GM12878 (cell line): ENCODE measurements at regions not wholly inside any gene's neighbourhood (a gene's known extent, or its start where the extent isn't known, plus 50 kb on each side); places are given as distances from the start of the nearest gene placed in this dataset.

Experiments
- ATAC-seq: fragments of 200-7000 bp; cut with Tn5 transposase; 3 replicates; pipeline ENCODE4 v1.9.1; 2020; ENCODE audit warnings: mild to moderate bottlenecking, moderate library complexity
- BruUV-seq: library from RNA; stranded (reverse); fragments of 400-500 nt; replicated peaks from 2 replicates; lab custom pipeline; 2021; lab: Mats Ljungman, UMichigan
- CTCF ChIA-PET: fragments of 300-600 bp; sonication (Branson Sonifier 250); formaldehyde crosslinking; extraction: SDS; loops from one replicate; lab custom pipeline; 2021; ENCODE audit warnings: inconsistent platforms; lab: Yijun Ruan, JAX
- POLR2A ChIA-PET: fragments of 350-600 bp; formaldehyde crosslinking; extraction: SDS; loops from one replicate; lab custom pipeline; 2021; ENCODE audit warnings: inconsistent platforms; lab: Charles Lee
- RAD21 ChIA-PET: fragments of 300-600 bp; sonication (Branson Sonifier 250); formaldehyde crosslinking; loops from one replicate; lab custom pipeline; 2023; ENCODE audit warnings: antibody characterized with exemption; ENCODE audit not compliant: unreplicated experiment; lab: Charles Lee
- SMC1A ChIA-PET: fragments of 300-600 bp; sonication (Branson Sonifier 250); formaldehyde crosslinking; loops from one replicate; lab custom pipeline; 2023; ENCODE audit not compliant: unreplicated experiment, uncharacterized antibody; lab: Charles Lee
- DNase-seq: peaks from one replicate; pipeline ENCODE4 v3.0.0-alpha.2; 2011; ENCODE audit warnings: low read depth, low spot score
- FAIRE-seq: peaks from 3 replicates; lab custom pipeline; 2011; peaks lifted over from hg19 to GRCh38; lab: Jason Lieb, UNC
- H2AFZ ChIP-seq: 2 replicates; pipeline ENCODE4 v1.6.0; 2011; ENCODE audit warnings: low read depth, low read length, control low read depth; ENCODE audit not compliant: control insufficient read depth
- H3K27ac ChIP-seq: 2 replicates; pipeline ENCODE4 v1.5.1; 2011; ENCODE audit warnings: control low read depth; ENCODE audit not compliant: control insufficient read depth, insufficient read depth
- H3K27me3 ChIP-seq, 2 experiments: replicated peaks in 1 of 2; 2 replicates each; pipeline versions ENCODE4 v1.6.0 to v1.6.1; 2011; ENCODE audit warnings: low read length in 1 of 2; ENCODE audit not compliant: control insufficient read depth in 2 of 2, insufficient read depth in 2 of 2
- H3K36me3 ChIP-seq, 2 experiments: 2 replicates each; pipeline ENCODE4 v1.5.1; 2011; ENCODE audit warnings: low read length in 1 of 2; ENCODE audit not compliant: control insufficient read depth in 2 of 2, insufficient read depth in 2 of 2
- H3K4me1 ChIP-seq: 2 replicates; pipeline ENCODE4 v1.6.1; 2011; ENCODE audit warnings: mild to moderate bottlenecking, low read length, moderate library complexity, mixed read lengths; ENCODE audit not compliant: control insufficient read depth, insufficient read depth
- H3K4me2 ChIP-seq: 2 replicates; pipeline ENCODE4 v1.6.0; 2011; ENCODE audit warnings: control low read depth; ENCODE audit not compliant: control insufficient read depth, insufficient read depth
- H3K4me3 ChIP-seq: fragments of 200-600 bp; sonication (generic); 2 replicates; pipeline ENCODE4 v1.5.1; 2016
- H3K79me2 ChIP-seq: 2 replicates; pipeline ENCODE4 v1.6.0; 2011; ENCODE audit warnings: low read length; ENCODE audit not compliant: control insufficient read depth, insufficient read depth
- H3K9ac ChIP-seq: 2 replicates; pipeline ENCODE4 v1.8.0; 2011; ENCODE audit warnings: low read length, control low read depth, mixed read lengths; ENCODE audit not compliant: control insufficient read depth, insufficient read depth
- H3K9me3 ChIP-seq: replicated peaks from 3 replicates; pipeline ENCODE4 v1.5.1; 2011; ENCODE audit warnings: mild to moderate bottlenecking, low read length; ENCODE audit not compliant: control insufficient read depth, insufficient read depth
- H4K20me1 ChIP-seq: 2 replicates; pipeline ENCODE4 v1.6.0; 2011; ENCODE audit not compliant: control insufficient read depth, insufficient read depth
- ATF2 ChIP-seq: IDR thresholded peaks from 2 replicates; pipeline ENCODE4 v1.6.1; 2012; ENCODE audit warnings: low read length, inconsistent platforms
- ATF3 ChIP-seq: IDR thresholded peaks from 2 replicates; pipeline ENCODE4 v1.6.1; 2011; ENCODE audit warnings: low read depth, mild to moderate bottlenecking, low read length, moderate library complexity, borderline replicate concordance; ENCODE audit errors: extremely low read depth
- CHD2 ChIP-seq: IDR thresholded peaks from 2 replicates; pipeline ENCODE4 v1.6.1; 2011; ENCODE audit warnings: low read depth, low read length, improper control_type of control experiment, borderline replicate concordance
- CHD4 ChIP-seq: fragments of 200-600 bp; sonication (generic); IDR thresholded peaks from 2 replicates; pipeline ENCODE4 v1.6.1; 2016; ENCODE audit warnings: mild to moderate bottlenecking
- GATAD2B ChIP-seq: fragments of 450-650 bp; conservative IDR thresholded peaks from 2 replicates; pipeline ENCODE4 v1.6.1; 2017; ENCODE audit warnings: low read depth, mild to moderate bottlenecking, moderate library complexity
- IRF4 ChIP-seq: IDR thresholded peaks from 2 replicates; pipeline ENCODE4 v1.6.1; 2011; ENCODE audit warnings: low read depth, low read length
- PAX8 ChIP-seq: fragments of 450-650 bp; IDR thresholded peaks from 2 replicates; pipeline ENCODE4 v1.6.1; 2017; ENCODE audit warnings: mild to moderate bottlenecking, moderate library complexity
- RUNX3 ChIP-seq: IDR thresholded peaks from 2 replicates; pipeline ENCODE4 v1.6.1; 2012; ENCODE audit warnings: low read length, inconsistent platforms
- SUZ12 ChIP-seq: fragments of 200-600 bp; sonication (generic); IDR thresholded peaks from one replicate; pipeline ENCODE4 v1.6.1; 2018; ENCODE audit warnings: antibody characterized with exemption, mild to moderate bottlenecking; ENCODE audit not compliant: unreplicated experiment
- WGBS: methylation state at CpG from one replicate; pipeline ENCODE4 v1.1.6; 2016; ENCODE audit warnings: low lambda C conversion rate; ENCODE audit not compliant: insufficient replicate concordance, insufficient coverage; ENCODE audit errors: missing lambda C conversion rate; 5-methylcytosine and 5-hydroxymethylcytosine counted together
- in situ Hi-C: fragments of 300-500 bp; cut with MboI; formaldehyde crosslinking; loops from 9 replicates; pipeline ENCODE4 v1.14.3; 2018; ENCODE audit warnings: mixed read lengths
- intact Hi-C: fragments of 100-400 bp; cut with micrococcal nuclease; formaldehyde crosslinking; loops from one replicate; pipeline ENCODE4 v1.14.2; 2022; ENCODE audit not compliant: unreplicated experiment

- no peaks in the 10 kb centered on the region for H3K4me1 ChIP-seq
- no peak for FAIRE-seq
- H3K79me2 ChIP-seq, result no peaks in the 10 kb centered on the region
- H3K4me2 ChIP-seq, result no peak overlapping the region
- BruUV-seq, result no TSS peak
- no peak for DNase-seq
- no peak overlapping the region for H3K4me3 ChIP-seq
- 18% methylated on average over 5 of the region's 5 CpGs for WGBS
- no peaks in the 10 kb centered on the region for H3K9me3 ChIP-seq
- no peak overlapping the region for H2AFZ ChIP-seq
- ATAC-seq, result no peak
- ChIA-PET RAD21 (no interaction called here), SMC1A (no interaction called here), POLR2A (no interaction called here), CTCF (no interaction called here)
- no peaks in the 10 kb centered on the region for H3K36me3 ChIP-seq
- H3K27me3 ChIP-seq, result no peaks in the 10 kb centered on the region
- in situ Hi-C loops, result no loop called here
- no peaks in the 10 kb centered on the region for H4K20me1 ChIP-seq
- intact Hi-C loops, result no loop called here
- no peak overlapping the region for H3K9ac ChIP-seq
- TF ChIP-seq ATF3 (no peak), IRF4 (no peak), ATF2 (no peak), CHD2 (no peak), GATAD2B (no peak), CHD4 (no peak), PAX8 (no peak), SUZ12 (no peak), RUNX3 (no peak)
- H3K27ac ChIP-seq, result no peak overlapping the region
Observed at GRCh38 chr14:38828183-38828827, 274.7 kb downstream of the SEC23A start.
